Ovary (tissue), 3 donors: ENCODE measurements at regions not wholly inside any gene's neighbourhood (a gene's known extent, or its start where the extent isn't known, plus 50 kb on each side); places are given as distances from the start of the nearest gene placed in this dataset.

Source experiments
- POLR2A ChIP-seq: fragments of 450-650 bp; IDR thresholded peaks from one replicate; pipeline ENCODE4 v1.6.1; 2017; ENCODE audit warnings: antibody characterized with exemption, mild to moderate bottlenecking, moderate library complexity
- TF ChIP-seq, protein P1 (sequence below), 3 donors: fragments of 450-650 bp in 2 of 3; fragments of 200-600 bp in 1 of 3; IDR thresholded peaks; one replicate each; pipeline versions ENCODE4 v1.5.1 to v1.8.0; 2016 to 2022; ENCODE audit warnings: antibody characterized with exemption in 3 of 3, mild to moderate bottlenecking in 1 of 3
- donor health status: DM: no; HTN: no; CAD: no.

DNA sequence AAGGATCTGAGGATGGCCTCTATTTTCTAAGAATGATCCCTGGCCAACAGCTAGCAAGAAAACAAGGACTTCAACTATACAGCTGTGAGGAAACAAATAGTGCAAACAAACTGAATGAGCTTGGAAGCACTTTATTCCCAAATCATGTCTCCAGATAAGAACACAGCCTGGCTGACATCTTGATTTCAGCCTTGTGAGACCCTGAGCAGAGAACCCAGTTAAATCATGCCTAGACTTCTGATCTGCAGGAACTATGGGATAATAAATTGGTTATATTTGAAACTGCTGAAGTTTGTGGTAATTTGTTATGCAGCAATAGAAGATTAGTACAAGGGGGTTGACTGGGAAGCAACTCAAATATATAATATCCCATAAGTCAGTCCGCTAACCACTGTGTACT is 183.9 kb upstream of the BMP4 start:
- TF ChIP-seq, protein P1, sequence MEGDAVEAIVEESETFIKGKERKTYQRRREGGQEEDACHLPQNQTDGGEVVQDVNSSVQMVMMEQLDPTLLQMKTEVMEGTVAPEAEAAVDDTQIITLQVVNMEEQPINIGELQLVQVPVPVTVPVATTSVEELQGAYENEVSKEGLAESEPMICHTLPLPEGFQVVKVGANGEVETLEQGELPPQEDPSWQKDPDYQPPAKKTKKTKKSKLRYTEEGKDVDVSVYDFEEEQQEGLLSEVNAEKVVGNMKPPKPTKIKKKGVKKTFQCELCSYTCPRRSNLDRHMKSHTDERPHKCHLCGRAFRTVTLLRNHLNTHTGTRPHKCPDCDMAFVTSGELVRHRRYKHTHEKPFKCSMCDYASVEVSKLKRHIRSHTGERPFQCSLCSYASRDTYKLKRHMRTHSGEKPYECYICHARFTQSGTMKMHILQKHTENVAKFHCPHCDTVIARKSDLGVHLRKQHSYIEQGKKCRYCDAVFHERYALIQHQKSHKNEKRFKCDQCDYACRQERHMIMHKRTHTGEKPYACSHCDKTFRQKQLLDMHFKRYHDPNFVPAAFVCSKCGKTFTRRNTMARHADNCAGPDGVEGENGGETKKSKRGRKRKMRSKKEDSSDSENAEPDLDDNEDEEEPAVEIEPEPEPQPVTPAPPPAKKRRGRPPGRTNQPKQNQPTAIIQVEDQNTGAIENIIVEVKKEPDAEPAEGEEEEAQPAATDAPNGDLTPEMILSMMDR (IDR thresholded peaks at IDR 0.05) = no peak
- no peak for TF ChIP-seq POLR2A
